Neural cell (in vitro differentiated cells): ENCODE measurements at regions not wholly inside any gene's neighbourhood (a gene's known extent, or its start where the extent isn't known, plus 50 kb on each side); places are given as distances from the start of the nearest gene placed in this dataset.

Source experiments
- CTCF ChIP-seq: fragments of 450-650 bp; IDR thresholded peaks from 2 replicates; pipeline ENCODE4 v1.5.1; 2014; ENCODE audit warnings: antibody characterized with exemption, mild to moderate bottlenecking, moderate library complexity; ENCODE audit not compliant: poor library complexity, severe bottlenecking
- EP300 ChIP-seq: fragments of 450-650 bp; conservative IDR thresholded peaks from 2 replicates; pipeline ENCODE4 v1.6.1; 2014; ENCODE audit warnings: antibody characterized with exemption, mild to moderate bottlenecking, moderate library complexity; ENCODE audit not compliant: poor library complexity, severe bottlenecking
- SMC3 ChIP-seq: fragments of 450-650 bp; conservative IDR thresholded peaks from 2 replicates; pipeline ENCODE4 v1.6.1; 2014; ENCODE audit warnings: antibody characterized with exemption, mild to moderate bottlenecking, moderate library complexity; ENCODE audit not compliant: poor library complexity
- TAF1 ChIP-seq: IDR thresholded peaks from 2 replicates; pipeline ENCODE4 v1.6.1; 2012; ENCODE audit warnings: low read depth

- TF ChIP-seq CTCF, result no peak
- TF ChIP-seq TAF1, result no peak
- TF ChIP-seq EP300, result no peak
- TF ChIP-seq SMC3, result no peak
Measured at GRCh38 chr10:65346466-65346865, 1579.4 kb upstream of the LRRTM3 start.
